HUES64 (cell line): ENCODE measurements at regions not wholly inside any gene's neighbourhood (a gene's known extent, or its start where the extent isn't known, plus 50 kb on each side); places are given as distances from the start of the nearest gene placed in this dataset.

ENCODE experiments used
- H3K27ac ChIP-seq: 2 replicates; pipeline ENCODE4 v1.7.0; 2013; ENCODE audit warnings: low read depth, low read length, inconsistent platforms
- H3K27me3 ChIP-seq: 2 replicates; pipeline ENCODE4 v1.6.1; 2013; ENCODE audit warnings: mild to moderate bottlenecking, low read length; ENCODE audit not compliant: insufficient read depth
- H3K36me3 ChIP-seq: 2 replicates; pipeline ENCODE4 v1.6.1; 2013; ENCODE audit warnings: mild to moderate bottlenecking, low read length; ENCODE audit not compliant: insufficient read depth
- H3K4me1 ChIP-seq: 2 replicates; pipeline ENCODE4 v1.6.1; 2013; ENCODE audit warnings: mild to moderate bottlenecking, low read length, moderate library complexity; ENCODE audit not compliant: insufficient read depth
- H3K4me3 ChIP-seq: 2 replicates; pipeline ENCODE4 v1.5.1; 2013; ENCODE audit warnings: mild to moderate bottlenecking, low read length, moderate library complexity
- H3K9ac ChIP-seq: 2 replicates; pipeline ENCODE4 v1.6.1; 2013; ENCODE audit warnings: mild to moderate bottlenecking, low read depth, low read length
- H3K9me3 ChIP-seq: 2 replicates; pipeline ENCODE4 v1.6.1; 2013; ENCODE audit warnings: low read depth, low read length; ENCODE audit not compliant: insufficient read depth
- WGBS: fragments of 150-250, 120-280 bp; methylation state at CpG from one replicate; pipeline ENCODE4 v1.1.7; 2013; ENCODE audit warnings: missing lambda C conversion rate; 5-methylcytosine and 5-hydroxymethylcytosine counted together

DNA sequence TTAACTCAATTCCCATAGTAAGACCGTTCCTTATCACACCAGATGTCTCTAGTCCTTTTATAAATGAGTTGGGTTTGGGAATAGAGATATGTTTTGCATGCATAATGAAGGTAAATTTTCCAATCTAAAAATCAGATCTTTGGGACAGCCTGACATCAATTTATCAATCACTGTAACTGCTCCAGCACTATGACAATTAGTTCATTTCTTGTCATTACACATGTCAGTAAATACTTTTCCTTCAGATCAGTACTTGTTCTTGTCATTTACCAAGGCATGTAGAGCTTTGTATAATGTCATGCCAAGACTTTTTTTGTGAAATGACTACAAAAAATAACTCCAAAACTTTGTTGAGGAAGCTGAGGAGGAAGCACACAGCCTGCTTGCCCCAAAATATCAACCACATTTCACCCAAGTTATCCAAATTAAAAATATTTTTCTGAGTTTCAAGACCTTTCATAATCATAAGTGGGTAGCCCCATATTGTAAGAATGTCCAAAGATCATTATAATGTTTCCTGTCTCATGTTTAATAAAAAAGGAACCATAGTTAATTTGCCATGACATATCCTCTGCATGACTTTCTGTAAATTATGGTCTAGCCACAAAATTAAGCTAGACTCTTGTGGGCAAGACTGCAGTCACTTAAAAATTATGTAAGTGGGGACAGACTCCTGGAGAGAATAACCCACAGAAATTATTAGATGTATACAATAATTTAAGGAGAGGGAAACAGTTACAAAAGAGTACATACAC lies 586.8 kb downstream of the TBC1D4 start:
- no peak overlapping the region for H3K27ac ChIP-seq
- no peaks in the 10 kb centered on the region for H3K4me1 ChIP-seq
- WGBS, result no CpG with 5 or more reads among the region's 1 CpG
- no peaks in the 10 kb centered on the region for H3K9me3 ChIP-seq
- H3K9ac ChIP-seq, result no peak overlapping the region
- H3K4me3 ChIP-seq, result no peak overlapping the region
- H3K36me3 ChIP-seq, result no peaks in the 10 kb centered on the region
- no peaks in the 10 kb centered on the region for H3K27me3 ChIP-seq

DNA sequence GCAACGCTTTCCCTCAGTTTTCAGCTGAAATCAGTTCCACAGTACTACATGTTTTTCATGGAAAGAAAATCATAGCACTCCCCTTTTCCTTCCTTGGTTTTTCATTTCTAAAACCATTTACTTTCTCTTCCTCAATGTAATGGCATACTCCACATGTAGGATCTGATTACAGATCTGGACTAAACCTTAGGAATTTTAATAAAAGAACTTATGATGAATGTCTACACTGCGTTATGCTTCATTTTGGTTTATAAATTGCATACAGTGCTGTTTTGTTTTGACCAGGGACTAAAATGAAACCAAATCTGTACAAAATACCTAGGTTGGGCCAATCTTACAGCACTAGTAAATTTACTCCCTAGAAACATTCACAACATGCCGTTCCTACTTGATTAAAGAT lies 589.9 kb downstream of the TBC1D4 start:
- 95% methylated on average over 3 of the region's 3 CpGs for WGBS
- no peaks in the 10 kb centered on the region for H3K36me3 ChIP-seq
- no peak overlapping the region for H3K27ac ChIP-seq
- no peaks in the 10 kb centered on the region for H3K27me3 ChIP-seq
- H3K9ac ChIP-seq, result no peak overlapping the region
- no peaks in the 10 kb centered on the region for H3K4me1 ChIP-seq
- H3K9me3 ChIP-seq, result no peaks in the 10 kb centered on the region
- no peak overlapping the region for H3K4me3 ChIP-seq

DNA sequence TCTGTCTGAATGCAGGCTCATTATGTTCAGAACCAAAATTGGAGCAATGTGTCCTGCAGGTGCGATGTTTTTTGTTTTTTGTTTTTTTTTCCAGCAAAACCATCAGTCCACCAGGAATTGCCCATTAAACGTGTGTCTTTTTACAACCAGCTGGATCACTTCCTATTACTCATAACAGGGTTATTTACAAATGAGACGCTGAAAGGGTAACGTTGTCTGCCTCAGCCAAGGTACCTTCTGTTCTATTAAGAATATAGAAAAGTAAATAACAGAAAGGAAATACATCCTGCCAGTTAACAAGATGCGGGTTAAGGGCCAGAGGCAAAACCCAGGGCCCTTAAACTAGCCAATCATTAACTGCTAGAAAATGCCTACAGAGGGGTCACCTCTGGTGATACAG lies 590.4 kb downstream of the TBC1D4 start:
- Histone ChIP-seq H3K4me3 (no peak overlapping the region), H3K9me3 (no peaks in the 10 kb centered on the region), H3K4me1 (no peaks in the 10 kb centered on the region), H3K9ac (no peak overlapping the region), H3K27me3 (no peaks in the 10 kb centered on the region), H3K27ac (no peak overlapping the region), H3K36me3 (no peaks in the 10 kb centered on the region)
- 89% methylated on average over 3 of the region's 5 CpGs for WGBS

DNA sequence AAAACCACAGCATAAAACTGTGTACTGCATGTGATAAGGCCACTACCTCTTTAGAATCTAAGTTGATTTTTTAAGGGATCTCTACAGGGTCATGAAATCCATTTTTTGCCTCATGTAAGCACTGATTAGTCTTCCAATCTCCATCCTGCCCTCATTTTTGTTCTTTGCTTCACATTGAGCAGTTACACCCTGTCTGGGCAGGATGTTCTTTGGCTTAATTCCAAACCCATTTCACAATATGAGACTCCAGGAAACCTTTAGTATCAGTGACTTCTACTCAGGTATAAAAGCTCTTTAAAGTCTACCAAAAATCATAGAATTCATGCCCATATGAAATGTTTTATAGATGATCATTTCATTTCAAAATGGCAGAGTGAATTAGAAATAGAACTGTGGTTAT lies 592.6 kb downstream of the TBC1D4 start:
- H3K27ac ChIP-seq, result no peak overlapping the region

DNA sequence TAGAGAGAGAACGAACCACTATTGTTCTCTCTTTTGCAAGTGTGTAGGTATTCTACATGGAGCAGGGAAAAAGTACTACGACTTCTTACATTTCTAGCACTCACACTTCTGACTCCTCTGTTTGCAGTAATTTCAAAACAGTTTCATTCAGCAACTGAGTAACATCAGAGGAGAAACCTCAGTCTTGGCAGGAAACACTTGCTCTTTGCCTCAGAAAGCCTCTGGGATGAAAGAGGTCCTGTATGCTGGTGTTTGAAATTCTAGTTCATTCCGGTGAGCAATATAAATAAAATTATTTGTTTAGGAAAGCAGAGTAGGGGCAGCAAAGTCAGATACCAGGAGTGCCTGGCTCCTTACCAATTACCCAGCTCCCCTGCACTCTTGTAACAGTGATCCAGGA lies 595.5 kb downstream of the TBC1D4 start:
- Histone ChIP-seq H3K9ac (no peak overlapping the region), H3K27ac (no peak overlapping the region), H3K9me3 (no peaks in the 10 kb centered on the region), H3K27me3 (no peaks in the 10 kb centered on the region), H3K4me1 (no peaks in the 10 kb centered on the region), H3K4me3 (no peak overlapping the region), H3K36me3 (no peaks in the 10 kb centered on the region)
- 96% methylated on average over 2 of the region's 3 CpGs for whole genome bisulfite sequencing

More for the DNA sequence above, 592.6 kb downstream of the TBC1D4 start:
- Histone ChIP-seq H3K27me3 (no peaks in the 10 kb centered on the region), H3K9me3 (no peaks in the 10 kb centered on the region), H3K4me1 (no peaks in the 10 kb centered on the region), H3K36me3 (no peaks in the 10 kb centered on the region), H3K4me3 (no peak overlapping the region), H3K9ac (no peak overlapping the region)

DNA sequence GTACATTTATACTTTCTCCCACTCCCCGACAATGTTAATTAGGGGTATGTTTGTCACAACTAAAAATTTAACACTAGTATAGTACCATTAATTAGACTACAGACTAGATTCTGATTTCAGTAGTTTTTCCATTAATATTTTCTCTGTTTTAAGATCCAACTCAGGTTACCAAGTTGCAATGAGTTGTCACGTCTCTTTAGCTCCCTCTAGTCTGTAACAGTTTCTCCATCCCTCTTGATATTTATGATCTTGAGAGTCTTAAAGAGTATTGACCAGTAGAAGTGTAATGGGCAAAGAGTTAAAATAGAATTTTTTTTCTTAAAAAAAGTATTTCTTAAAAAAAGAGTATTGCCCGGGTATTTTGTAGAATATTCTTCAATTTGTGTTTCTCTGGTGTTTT lies 598.1 kb downstream of the TBC1D4 start:
- Histone ChIP-seq H3K36me3 (no peaks in the 10 kb centered on the region), H3K9me3 (no peaks in the 10 kb centered on the region), H3K27ac (no peak overlapping the region), H3K4me1 (no peaks in the 10 kb centered on the region), H3K9ac (no peak overlapping the region), H3K27me3 (no peaks in the 10 kb centered on the region), H3K4me3 (no peak overlapping the region)
- WGBS, result 89% methylated on average over 1 of the region's 3 CpGs

- H3K9ac ChIP-seq, result no peak overlapping the region
- H3K27me3 ChIP-seq, result no peaks in the 10 kb centered on the region
- no peaks in the 10 kb centered on the region for H3K4me1 ChIP-seq
- no peak overlapping the region for H3K4me3 ChIP-seq
- H3K27ac ChIP-seq, result no peak overlapping the region
- H3K36me3 ChIP-seq, result no peaks in the 10 kb centered on the region
- peaks cover 12% of the 10 kb centered on the region for H3K9me3 ChIP-seq
These were observed 610.4 kb downstream of the TBC1D4 start for GRCh38 chr13:74871369-74872070.

DNA sequence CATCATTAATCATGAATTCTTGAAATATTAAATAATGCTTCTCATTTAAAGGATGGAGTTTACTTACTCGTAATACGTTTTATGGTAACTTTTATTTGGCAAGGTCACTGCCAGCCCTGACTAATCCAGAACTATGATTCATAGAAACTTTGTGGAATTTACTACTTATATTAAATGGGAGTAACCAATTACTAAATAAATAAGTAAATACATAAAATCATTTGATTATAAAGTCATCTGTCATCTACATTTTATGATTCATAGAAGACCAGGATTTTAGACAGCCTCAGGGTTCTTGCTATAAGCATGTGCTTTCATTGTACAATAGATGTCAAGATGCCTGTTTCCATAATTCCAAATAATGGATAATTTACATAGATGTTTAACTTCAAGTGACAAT lies 611.1 kb downstream of the TBC1D4 start:
- Histone ChIP-seq H3K27ac (no peak overlapping the region), H3K4me1 (no peaks in the 10 kb centered on the region), H3K4me3 (no peak overlapping the region), H3K9me3 (peaks cover 12% of the 10 kb centered on the region), H3K36me3 (no peaks in the 10 kb centered on the region), H3K9ac (no peak overlapping the region), H3K27me3 (no peaks in the 10 kb centered on the region)
- no CpG with 5 or more reads among the region's 2 CpGs for WGBS

- WGBS, result 100% methylated on average over 1 of the region's 2 CpGs
- H3K4me1 ChIP-seq, result no peaks in the 10 kb centered on the region
- H3K9ac ChIP-seq, result no peak overlapping the region
- no peak overlapping the region for H3K27ac ChIP-seq
- peaks cover 12% of the 10 kb centered on the region for H3K9me3 ChIP-seq
- H3K36me3 ChIP-seq, result no peaks in the 10 kb centered on the region
- H3K4me3 ChIP-seq, result no peak overlapping the region
- no peaks in the 10 kb centered on the region for H3K27me3 ChIP-seq
These were observed 612.1 kb downstream of the TBC1D4 start for GRCh38 chr13:74869846-74870245.

- no peak overlapping the region for H3K27ac ChIP-seq
These were observed 613.9 kb downstream of the TBC1D4 start for GRCh38 chr13:74868049-74868448.

DNA sequence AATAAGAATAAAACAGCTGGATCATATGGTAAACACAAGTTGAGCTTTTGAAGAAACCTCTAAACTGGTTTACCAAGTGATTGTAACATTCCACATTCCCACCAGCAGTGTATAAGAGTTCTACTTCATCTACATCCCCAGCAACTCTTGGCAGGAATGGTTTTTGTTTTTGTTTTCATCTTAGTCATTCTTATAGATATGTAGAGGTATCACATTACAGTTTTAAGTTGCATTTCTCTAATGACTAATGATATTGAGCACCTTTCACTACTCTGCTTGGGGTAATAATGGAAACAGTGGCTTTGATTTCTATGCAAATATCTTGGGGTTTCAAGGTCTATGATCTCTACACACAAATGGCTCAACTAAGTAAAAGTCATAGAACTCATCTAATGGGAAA lies 614.5 kb downstream of the TBC1D4 start:
- H3K27ac ChIP-seq, result no peak overlapping the region
- no peaks in the 10 kb centered on the region for H3K4me1 ChIP-seq
- no peak overlapping the region for H3K9ac ChIP-seq
- H3K9me3 ChIP-seq, result peaks cover 12% of the 10 kb centered on the region
- no peaks in the 10 kb centered on the region for H3K36me3 ChIP-seq
- H3K27me3 ChIP-seq, result no peaks in the 10 kb centered on the region
- no peak overlapping the region for H3K4me3 ChIP-seq

More at GRCh38 chr13:74868049-74868448, 613.9 kb downstream of the TBC1D4 start:
- H3K4me1 ChIP-seq, result no peaks in the 10 kb centered on the region
- H3K9ac ChIP-seq, result no peak overlapping the region
- peaks cover 12% of the 10 kb centered on the region for H3K9me3 ChIP-seq
- H3K36me3 ChIP-seq, result no peaks in the 10 kb centered on the region
- no peak overlapping the region for H3K4me3 ChIP-seq
- H3K27me3 ChIP-seq, result no peaks in the 10 kb centered on the region
